Karpas-422 (cell line): ENCODE measurements at regions not wholly inside any gene's neighbourhood (a gene's known extent, or its start where the extent isn't known, plus 50 kb on each side); places are given as distances from the start of the nearest gene placed in this dataset.

ENCODE experiments used
- DNase-seq: peaks from one replicate; pipeline ENCODE4 v3.0.0-alpha.2; 2015
- H2AFZ ChIP-seq: fragments of 200-600 bp; sonication (generic); 2 replicates; pipeline ENCODE4 v1.6.1; 2014; ENCODE audit warnings: antibody characterized with exemption, low read length, mixed read lengths
- H3K27ac ChIP-seq: fragments of 200-600 bp; sonication (generic); 2 replicates; pipeline ENCODE4 v1.5.1; 2014; ENCODE audit warnings: mild to moderate bottlenecking, low read length, moderate library complexity
- H3K27me3 ChIP-seq: fragments of 200-600 bp; sonication (generic); 2 replicates; pipeline ENCODE4 v1.6.1; 2014; ENCODE audit warnings: low read length, mixed read lengths
- H3K36me3 ChIP-seq: fragments of 200-600 bp; sonication (generic); 2 replicates; pipeline ENCODE4 v1.6.1; 2014; ENCODE audit warnings: low read length, mixed read lengths; ENCODE audit not compliant: insufficient read depth
- H3K4me1 ChIP-seq: fragments of 200-600 bp; sonication (generic); 2 replicates; pipeline ENCODE4 v1.6.1; 2014; ENCODE audit warnings: mild to moderate bottlenecking, low read length, mixed read lengths
- H3K4me2 ChIP-seq: fragments of 200-600 bp; sonication (generic); 2 replicates; pipeline ENCODE4 v1.6.1; 2014; ENCODE audit warnings: low read length, low read depth, mild to moderate bottlenecking; ENCODE audit not compliant: poor library complexity, severe bottlenecking
- H3K4me3 ChIP-seq: fragments of 200-600 bp; sonication (generic); 2 replicates; pipeline ENCODE4 v1.5.1; 2014; ENCODE audit warnings: mild to moderate bottlenecking, antibody characterized with exemption, low read length, mixed read lengths
- H3K79me2 ChIP-seq: fragments of 200-600 bp; sonication (generic); 2 replicates; pipeline ENCODE4 v1.6.1; 2014; ENCODE audit warnings: mild to moderate bottlenecking, low read length, mixed read lengths
- H3K9ac ChIP-seq: fragments of 200-600 bp; sonication (generic); 2 replicates; pipeline ENCODE4 v1.6.0; 2014; ENCODE audit warnings: low read length
- H3K9me2 ChIP-seq: fragments of 200-600 bp; sonication (generic), shearing (Covaris generic); replicated peaks from 2 replicates; pipeline ENCODE4 v1.6.0; 2014; ENCODE audit warnings: mild to moderate bottlenecking, low read length, moderate library complexity; ENCODE audit not compliant: insufficient read depth
- H3K9me3 ChIP-seq: fragments of 300-700, 200-600 bp; sonication (generic); 2 replicates; pipeline ENCODE4 v1.6.1; 2014; ENCODE audit warnings: low read length, mixed read lengths
- H4K20me1 ChIP-seq: fragments of 200-600 bp; sonication (generic); 2 replicates; pipeline ENCODE4 v1.6.1; 2014; ENCODE audit warnings: mild to moderate bottlenecking, antibody characterized with exemption, low read length, low read depth; ENCODE audit not compliant: insufficient read depth

DNA sequence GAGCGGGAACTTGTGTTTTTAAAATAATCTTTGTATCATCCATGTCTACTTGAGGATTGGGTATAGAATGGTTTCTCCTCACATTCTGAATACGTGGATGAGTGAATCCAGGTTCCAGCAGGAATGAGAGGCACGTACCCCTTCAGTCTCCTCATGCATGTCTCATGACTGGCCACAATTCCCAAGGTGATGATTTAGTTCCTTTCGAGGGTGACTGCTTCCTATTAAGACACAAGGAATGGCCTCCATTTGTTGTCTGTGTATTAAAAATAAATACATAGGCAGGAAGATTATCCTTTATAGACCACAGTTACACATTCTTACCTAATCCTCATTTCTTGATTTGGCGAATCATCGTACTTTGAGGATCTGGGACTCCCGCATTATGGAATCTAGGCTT lies 217.0 kb upstream of the LRIG1 start:
- H3K27me3 ChIP-seq = no peaks in the 10 kb centered on the region
- H3K27ac ChIP-seq = no peak overlapping the region
- no peak overlapping the region for H3K9ac ChIP-seq
- no peaks in the 10 kb centered on the region for H4K20me1 ChIP-seq
- H2AFZ ChIP-seq = no peak overlapping the region
- no peaks in the 10 kb centered on the region; the same call in 1 of the 2 replicates for H3K9me2 ChIP-seq
- H3K4me2 ChIP-seq = no peak overlapping the region
- no peak for DNase-seq
- no peaks in the 10 kb centered on the region for H3K9me3 ChIP-seq
- H3K4me3 ChIP-seq = no peak overlapping the region
- no peaks in the 10 kb centered on the region for H3K4me1 ChIP-seq
- no peaks in the 10 kb centered on the region for H3K79me2 ChIP-seq
- no peaks in the 10 kb centered on the region for H3K36me3 ChIP-seq

DNA sequence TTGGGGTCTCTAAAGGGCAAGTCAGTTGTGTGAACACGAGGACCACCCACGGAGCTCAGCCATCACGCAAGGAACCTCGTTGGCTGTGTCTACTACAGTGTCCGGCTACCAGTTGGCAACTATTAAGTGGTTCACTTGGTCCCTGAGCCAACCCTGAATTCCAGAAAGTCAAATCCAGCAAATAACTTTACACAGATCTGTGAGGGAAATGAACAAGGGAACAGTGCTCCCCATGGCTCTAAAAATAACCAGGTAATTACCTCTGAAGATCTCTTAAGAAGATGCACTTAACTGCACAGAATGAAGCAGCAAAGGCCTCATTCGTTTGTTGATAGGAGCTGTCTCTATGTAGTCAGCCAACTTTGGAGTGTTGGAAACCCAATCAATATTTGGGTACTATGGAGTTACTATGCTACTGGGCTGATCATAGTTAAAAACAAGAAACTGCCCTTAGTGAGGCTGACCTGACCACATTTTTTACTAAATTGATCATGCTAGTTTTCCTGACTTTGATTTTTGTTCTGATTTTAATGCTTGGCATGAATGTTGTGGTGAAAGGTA lies 219.1 kb upstream of the LRIG1 start:
- Histone ChIP-seq H3K27ac (no peak overlapping the region), H3K4me3 (no peak overlapping the region), H3K9ac (no peak overlapping the region), H3K9me3 (no peaks in the 10 kb centered on the region), H4K20me1 (no peaks in the 10 kb centered on the region), H3K36me3 (no peaks in the 10 kb centered on the region), H2AFZ (no peak overlapping the region), H3K4me1 (no peaks in the 10 kb centered on the region), H3K79me2 (no peaks in the 10 kb centered on the region), H3K9me2 (no peaks in the 10 kb centered on the region; the same call in 1 of the 2 replicates), H3K4me2 (no peak overlapping the region), H3K27me3 (no peaks in the 10 kb centered on the region)
- no peak for DNase-seq

DNA sequence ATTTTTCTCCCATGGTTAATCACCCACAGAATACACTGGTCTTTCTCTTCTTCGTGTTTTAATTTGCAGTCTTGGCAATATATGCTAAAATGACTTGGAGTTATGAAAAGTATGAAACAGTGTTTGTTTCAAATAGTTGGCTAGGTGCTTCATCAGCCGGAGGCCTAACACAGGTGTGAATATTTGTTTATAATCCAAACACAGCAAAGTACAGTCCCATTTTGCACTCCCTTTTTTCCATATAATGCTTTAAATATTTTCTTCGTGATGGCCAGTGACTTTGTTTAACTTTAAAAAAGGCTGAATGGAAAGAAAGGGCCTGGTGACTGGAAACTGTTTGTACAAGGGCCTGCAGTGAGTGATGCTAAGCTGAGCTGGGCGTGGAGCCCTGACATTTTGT lies 219.7 kb upstream of the LRIG1 start:
- H2AFZ ChIP-seq = no peak overlapping the region
- no peaks in the 10 kb centered on the region for H3K36me3 ChIP-seq
- no peaks in the 10 kb centered on the region; the same call in 1 of the 2 replicates for H3K9me2 ChIP-seq
- H3K4me1 ChIP-seq = no peaks in the 10 kb centered on the region
- no peaks in the 10 kb centered on the region for H4K20me1 ChIP-seq
- H3K4me3 ChIP-seq = no peak overlapping the region
- no peak overlapping the region for H3K4me2 ChIP-seq
- H3K9me3 ChIP-seq = no peaks in the 10 kb centered on the region
- DNase-seq = no peak
- no peaks in the 10 kb centered on the region for H3K27me3 ChIP-seq
- H3K9ac ChIP-seq = no peak overlapping the region
- H3K79me2 ChIP-seq = no peaks in the 10 kb centered on the region
- no peak overlapping the region for H3K27ac ChIP-seq

DNA sequence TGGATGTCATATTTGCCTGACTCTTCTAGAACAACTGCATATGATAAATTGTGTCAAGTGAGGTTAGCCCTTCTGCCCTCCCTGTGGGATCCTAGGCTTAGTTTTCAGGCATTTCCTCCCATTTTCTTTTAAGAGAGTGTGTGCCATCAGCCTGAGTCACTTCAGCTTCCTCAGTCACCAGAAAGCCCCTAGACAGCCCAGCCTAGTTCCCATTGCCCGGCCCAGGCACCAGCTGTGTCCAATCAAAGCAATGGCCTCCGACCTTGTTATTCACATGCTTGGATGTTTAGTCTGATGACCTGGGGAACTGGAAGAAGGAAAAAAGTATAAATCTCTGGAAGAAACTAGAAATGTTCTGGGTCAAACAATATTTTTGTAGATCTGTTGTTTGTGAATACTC lies 221.9 kb upstream of the LRIG1 start:
- no peak for DNase-seq
- H3K4me2 ChIP-seq = no peak overlapping the region
- no peak overlapping the region for H3K27ac ChIP-seq
- H4K20me1 ChIP-seq = no peaks in the 10 kb centered on the region
- H3K9me2 ChIP-seq = no peaks in the 10 kb centered on the region; the same call in 1 of the 2 replicates
- H2AFZ ChIP-seq = no peak overlapping the region
- no peaks in the 10 kb centered on the region for H3K79me2 ChIP-seq
- no peaks in the 10 kb centered on the region for H3K4me1 ChIP-seq
- H3K27me3 ChIP-seq = no peaks in the 10 kb centered on the region
- no peaks in the 10 kb centered on the region for H3K36me3 ChIP-seq
- no peaks in the 10 kb centered on the region for H3K9me3 ChIP-seq
- no peak overlapping the region for H3K9ac ChIP-seq
- no peak overlapping the region for H3K4me3 ChIP-seq

DNA sequence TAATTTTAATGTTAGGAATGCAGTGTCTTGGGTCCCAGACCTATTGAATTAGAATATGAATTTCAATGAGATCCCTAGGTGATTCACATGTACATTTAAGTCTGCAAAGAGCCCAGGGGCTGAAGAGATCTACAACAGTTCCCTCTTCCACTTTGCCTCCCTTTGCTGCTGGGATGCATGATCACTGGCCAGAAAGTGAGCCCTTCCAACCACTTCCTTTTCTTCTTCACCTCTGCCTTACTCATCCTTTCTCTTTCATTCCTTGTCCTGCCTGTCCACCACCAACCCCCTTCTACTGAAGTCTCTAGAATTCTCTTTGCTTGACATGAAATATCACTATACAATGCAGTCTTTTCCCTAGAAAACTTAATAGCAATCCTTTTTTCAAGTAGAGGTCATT lies 222.4 kb upstream of the LRIG1 start:
- no peak overlapping the region for H3K9ac ChIP-seq
- no peaks in the 10 kb centered on the region for H3K79me2 ChIP-seq
- no peak overlapping the region for H3K4me3 ChIP-seq
- H3K4me2 ChIP-seq = no peak overlapping the region
- H4K20me1 ChIP-seq = no peaks in the 10 kb centered on the region
- DNase-seq = no peak
- H3K36me3 ChIP-seq = no peaks in the 10 kb centered on the region
- H3K27ac ChIP-seq = no peak overlapping the region
- H2AFZ ChIP-seq = no peak overlapping the region
- H3K9me2 ChIP-seq = no peaks in the 10 kb centered on the region; the same call in 1 of the 2 replicates
- no peaks in the 10 kb centered on the region for H3K9me3 ChIP-seq
- H3K27me3 ChIP-seq = no peaks in the 10 kb centered on the region
- H3K4me1 ChIP-seq = no peaks in the 10 kb centered on the region

DNA sequence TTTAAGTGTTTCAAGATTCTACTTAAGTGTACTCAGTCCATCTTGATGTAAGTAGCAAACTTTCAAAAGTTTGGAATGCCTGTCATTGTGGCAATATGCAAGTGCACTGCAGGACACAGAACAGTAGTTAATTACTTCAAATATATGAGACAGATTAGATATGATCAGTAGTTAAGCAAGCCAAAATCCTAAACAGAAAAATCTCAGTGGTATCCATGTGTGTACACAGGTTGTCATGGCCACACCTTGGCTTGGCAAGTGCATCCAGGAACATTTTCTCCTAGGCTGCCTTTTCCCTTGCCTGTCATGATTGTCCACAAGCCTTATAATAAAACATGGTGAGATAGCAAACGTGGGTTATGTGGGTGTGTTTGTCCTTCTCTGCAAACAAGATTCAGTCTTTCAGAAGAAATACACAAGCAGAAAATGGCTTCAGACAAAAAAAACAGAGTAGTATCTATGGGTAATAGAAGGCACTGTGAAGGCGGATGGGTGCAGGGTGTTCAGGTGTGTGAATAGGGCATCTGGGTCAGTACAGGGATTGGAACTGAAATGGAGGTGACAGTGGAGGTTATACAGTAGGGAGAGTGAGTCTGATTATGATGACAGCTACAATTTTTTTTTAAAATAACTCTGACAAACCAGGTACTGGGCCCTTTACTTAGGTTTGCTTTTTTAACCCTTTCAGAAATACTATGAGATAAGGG lies 229.0 kb upstream of the LRIG1 start:
- H3K4me2 ChIP-seq = no peak overlapping the region
- H3K4me1 ChIP-seq = no peaks in the 10 kb centered on the region; the same call in 1 of the 2 replicates
- H3K9me2 ChIP-seq = no peaks in the 10 kb centered on the region
- H3K4me3 ChIP-seq = no peak overlapping the region
- no peaks in the 10 kb centered on the region for H3K27me3 ChIP-seq
- DNase-seq = no peak
- H3K27ac ChIP-seq = no peak overlapping the region
- no peak overlapping the region for H3K9ac ChIP-seq
- H3K79me2 ChIP-seq = no peaks in the 10 kb centered on the region
- no peaks in the 10 kb centered on the region for H3K36me3 ChIP-seq
- no peaks in the 10 kb centered on the region for H3K9me3 ChIP-seq
- H2AFZ ChIP-seq = no peak overlapping the region
- no peaks in the 10 kb centered on the region for H4K20me1 ChIP-seq

DNA sequence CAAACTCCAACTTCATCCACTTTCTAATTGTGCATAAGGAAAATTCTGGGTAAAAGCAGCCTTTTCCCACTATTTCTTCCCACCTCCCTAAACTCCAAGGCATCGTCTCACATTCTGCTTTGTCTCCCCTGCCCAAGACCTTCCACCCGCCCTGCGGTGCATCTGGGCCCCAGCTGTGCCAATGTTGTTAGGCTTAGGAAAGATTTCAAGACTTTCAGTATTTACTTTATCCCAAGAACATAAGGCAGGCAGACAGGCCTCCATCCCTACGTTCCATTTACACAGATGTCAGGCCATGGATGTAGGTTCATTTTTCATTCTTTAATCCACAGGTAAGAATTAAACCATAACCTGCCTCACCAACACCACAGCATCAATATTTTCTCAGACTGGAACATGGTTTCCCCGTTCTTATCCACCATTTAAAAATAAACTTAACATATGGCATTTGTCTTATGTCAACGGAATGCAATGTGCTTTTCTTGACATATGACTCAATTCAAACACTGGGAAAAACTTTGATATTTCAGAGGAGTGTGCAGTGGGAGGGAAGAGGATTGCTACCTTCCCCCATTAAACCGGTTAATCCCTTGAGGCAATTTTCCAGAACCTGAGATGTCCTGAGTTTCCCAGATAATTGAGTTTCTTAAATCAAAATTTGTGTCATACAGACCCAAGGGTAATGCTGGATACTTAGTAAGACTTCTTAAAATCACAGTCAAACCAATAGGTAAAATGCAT lies 238.0 kb upstream of the LRIG1 start:
- Histone ChIP-seq H4K20me1 (no peaks in the 10 kb centered on the region), H3K4me3 (no peak overlapping the region), H3K9me3 (no peaks in the 10 kb centered on the region), H3K9me2 (no peaks in the 10 kb centered on the region), H3K79me2 (no peaks in the 10 kb centered on the region), H3K9ac (no peak overlapping the region), H3K4me1 (peaks cover 3% of the 10 kb centered on the region), H3K36me3 (no peaks in the 10 kb centered on the region), H3K27me3 (no peaks in the 10 kb centered on the region), H2AFZ (no peak overlapping the region), H3K4me2 (no peak overlapping the region), H3K27ac (no peak overlapping the region)
- no peak for DNase-seq

DNA sequence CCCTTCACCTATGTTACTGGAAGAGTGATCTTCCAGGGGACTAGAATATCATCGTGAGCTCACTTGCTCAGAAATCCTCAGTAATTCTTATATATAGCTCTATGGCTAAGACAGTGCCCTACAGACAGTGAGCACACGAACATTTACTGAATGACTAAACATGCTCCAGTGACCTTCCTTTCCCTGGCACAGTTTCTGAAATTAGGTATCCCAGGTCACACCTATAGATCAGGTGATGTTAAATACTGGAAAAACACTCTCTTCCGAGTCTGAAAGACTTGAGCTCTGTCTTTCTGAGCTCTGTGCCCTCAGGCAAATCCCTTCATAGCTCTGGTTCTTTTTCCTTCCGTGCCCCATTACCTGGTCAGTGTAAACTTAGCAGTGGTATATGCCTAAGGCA lies 239.4 kb upstream of the LRIG1 start:
- H3K36me3 ChIP-seq = no peaks in the 10 kb centered on the region
- H3K27me3 ChIP-seq = no peaks in the 10 kb centered on the region
- no peaks in the 10 kb centered on the region for H3K79me2 ChIP-seq
- DNase-seq = no peak
- H2AFZ ChIP-seq = no peak overlapping the region
- no peaks in the 10 kb centered on the region for H3K9me2 ChIP-seq
- no peak overlapping the region for H3K9ac ChIP-seq
- no peak overlapping the region for H3K27ac ChIP-seq
- H3K9me3 ChIP-seq = no peaks in the 10 kb centered on the region
- peaks cover 10% of the 10 kb centered on the region; the same call in 1 of the 2 replicates for H3K4me1 ChIP-seq
- H3K4me3 ChIP-seq = no peak overlapping the region
- no peak overlapping the region for H3K4me2 ChIP-seq
- H4K20me1 ChIP-seq = no peaks in the 10 kb centered on the region
